NCI-H146 treated with DMSO at 0.1 percent for 48 hours (cell line): ENCODE measurements at regions not wholly inside any gene's neighbourhood (a gene's known extent, or its start where the extent isn't known, plus 50 kb on each side); places are given as distances from the start of the nearest gene placed in this dataset.

Experiments
- DNase-seq: peaks from one replicate; lab custom pipeline; 2025; ENCODE audit not compliant: unreplicated experiment; lab: John Stamatoyannopoulos, UW

- DNase-seq, result no peak
Observed at GRCh38 chr16:5433587-5433986, 336.0 kb upstream of the EEF2KMT start.

GRCh38 chr16:5432166-5432565 is 334.6 kb upstream of the EEF2KMT start:
- DNase-seq, result no peak

GRCh38 chr16:5430598-5430997 is 333.0 kb upstream of the EEF2KMT start:
- DNase-seq, result no peak

- DNase-seq, result no peak
Observed at GRCh38 chr16:5428932-5429331, 331.3 kb upstream of the EEF2KMT start.

- DNase-seq, result no peak
Observed at GRCh38 chr16:5427571-5427970, 330.0 kb upstream of the EEF2KMT start.

- DNase-seq, result no peak
Observed at GRCh38 chr16:5422643-5423496, 325.3 kb upstream of the EEF2KMT start.

GRCh38 chr16:5422047-5422446 is 324.5 kb upstream of the EEF2KMT start:
- DNase-seq, result no peak

GRCh38 chr16:5416013-5416412 is 318.4 kb upstream of the EEF2KMT start:
- no peak for DNase-seq

GRCh38 chr16:5415123-5415522 is 317.5 kb upstream of the EEF2KMT start:
- DNase-seq, result no peak

- no peak for DNase-seq
Observed at GRCh38 chr16:5412731-5413130, 315.1 kb upstream of the EEF2KMT start.

GRCh38 chr16:5398203-5398602 is 300.6 kb upstream of the EEF2KMT start:
- DNase-seq, result no peak

GRCh38 chr16:5396880-5397279 is 299.3 kb upstream of the EEF2KMT start:
- DNase-seq, result no peak

GRCh38 chr16:5393070-5393469 is 295.5 kb upstream of the EEF2KMT start:
- DNase-seq, result no peak

- no peak for DNase-seq
Observed at GRCh38 chr16:5386989-5387388, 289.4 kb upstream of the EEF2KMT start.

- DNase-seq, result no peak
Observed at GRCh38 chr16:5385811-5386210, 288.2 kb upstream of the EEF2KMT start.

GRCh38 chr16:5385115-5385514 is 287.5 kb upstream of the EEF2KMT start:
- DNase-seq, result no peak

- DNase-seq, result no peak
Observed at GRCh38 chr16:5383737-5384136, 286.1 kb upstream of the EEF2KMT start.

- DNase-seq, result no peak
Observed at GRCh38 chr16:5382484-5382883, 284.9 kb upstream of the EEF2KMT start.

- DNase-seq, result no peak
Observed at GRCh38 chr16:5381481-5381880, 283.9 kb upstream of the EEF2KMT start.

- no peak for DNase-seq
Observed at GRCh38 chr16:5379954-5380353, 282.4 kb upstream of the EEF2KMT start.

GRCh38 chr16:5378531-5378930 is 280.9 kb upstream of the EEF2KMT start:
- no peak for DNase-seq

- no peak for DNase-seq
Observed at GRCh38 chr16:5377280-5377898, 279.8 kb upstream of the EEF2KMT start.

- DNase-seq, result no peak
Observed at GRCh38 chr16:5374184-5374583, 276.6 kb upstream of the EEF2KMT start.
